GM12878 (cell line): ENCODE measurements at regions not wholly inside any gene's neighbourhood (a gene's known extent, or its start where the extent isn't known, plus 50 kb on each side); places are given as distances from the start of the nearest gene placed in this dataset.

Experiments used
- BHLHE40 ChIP-seq, 2 experiments: fragments of 450-650 bp in 1 of 2; IDR thresholded peaks; 2 replicates each; pipeline ENCODE4 v1.6.1; 2011 to 2017; ENCODE audit warnings: low read depth in 2 of 2, borderline replicate concordance in 1 of 2, improper control_type of control experiment in 1 of 2, low read length in 1 of 2, mild to moderate bottlenecking in 1 of 2
- CEBPZ ChIP-seq: fragments of 150-350 bp; IDR thresholded peaks from 2 replicates; pipeline ENCODE4 v1.6.1; 2016; ENCODE audit warnings: low read depth, low read length
- CTCF ChIP-seq, 3 experiments: IDR thresholded peaks in 2 of 3; conservative IDR thresholded peaks in 1 of 3; 2 replicates each; pipeline ENCODE4 v1.5.1; 2011; ENCODE audit warnings: low read depth in 3 of 3, low read length in 3 of 3, mild to moderate bottlenecking in 3 of 3, control low read depth in 2 of 3, moderate library complexity in 2 of 3, inconsistent platforms in 1 of 3, mixed read lengths in 1 of 3; ENCODE audit not compliant: control insufficient read depth in 2 of 3, insufficient read depth in 1 of 3; ENCODE audit errors: extremely low read depth in 1 of 3
- EZH2 ChIP-seq: IDR thresholded peaks from 2 replicates; pipeline ENCODE4 v1.6.1; 2012; ENCODE audit warnings: low read depth, mild to moderate bottlenecking, control low read depth, inconsistent platforms, low read length, borderline replicate concordance; ENCODE audit not compliant: control insufficient read depth
- MTA3 ChIP-seq: IDR thresholded peaks from 2 replicates; pipeline ENCODE4 v1.6.1; 2012; ENCODE audit warnings: low read length, inconsistent platforms, borderline replicate concordance
- POLR2AphosphoS5 ChIP-seq: IDR thresholded peaks from 2 replicates; pipeline ENCODE4 v1.6.1; 2011; ENCODE audit warnings: mild to moderate bottlenecking, low read length, inconsistent platforms
- SIN3A ChIP-seq: IDR thresholded peaks from 2 replicates; pipeline ENCODE4 v1.6.1; 2012; ENCODE audit warnings: low read depth, low read length, improper control_type of control experiment
- SMC3 ChIP-seq: IDR thresholded peaks from 2 replicates; pipeline ENCODE4 v1.6.1; 2011; ENCODE audit warnings: low read length, improper control_type of control experiment, borderline replicate concordance
- USF2 ChIP-seq: IDR thresholded peaks from 2 replicates; pipeline ENCODE4 v1.6.1; 2011; ENCODE audit warnings: low read depth, low read length, improper control_type of control experiment, borderline replicate concordance

- TF ChIP-seq MTA3 (no peak), CTCF (IDR thresholded peaks at IDR 0.05 in 2 of 3, conservative IDR thresholded peaks at IDR 0.05 in 1 of 3; ENCODE audit: control insufficient read depth in 2 of 3, extremely low read depth in 1 of 3, insufficient read depth in 1 of 3, low read depth in 3 of 3, low read length in 3 of 3) (no peak), POLR2AphosphoS5 (no peak), BHLHE40 (IDR thresholded peaks at IDR 0.05; ENCODE audit: borderline replicate concordance in 1 of 2, low read depth in 2 of 2, low read length in 1 of 2) (0 out of 4 replicates have a peak, but pooled peaks of 1 of the 2 experiments have one; percentile 28), SMC3 (no peak), USF2 (no peak), EZH2 (no peak), SIN3A (no peak), CEBPZ (no peak)
Measured at GRCh38 chrX:39309721-39310152, 508.5 kb downstream of the MID1IP1 start.
